Loucy (cell line): ENCODE measurements at regions not wholly inside any gene's neighbourhood (a gene's known extent, or its start where the extent isn't known, plus 50 kb on each side); places are given as distances from the start of the nearest gene placed in this dataset.

Experiments
- H2AFZ ChIP-seq: fragments of 200-600 bp; sonication (generic); 2 replicates; pipeline ENCODE4 v1.6.0; 2016; ENCODE audit warnings: antibody characterized with exemption, mild to moderate bottlenecking, low read length, moderate library complexity
- H3F3A ChIP-seq: fragments of 200-600 bp; 2 replicates; pipeline ENCODE4 v1.6.0; 2016; ENCODE audit warnings: antibody characterized with exemption, low read depth, mild to moderate bottlenecking
- H3K27me3 ChIP-seq: fragments of 200-600 bp; sonication (generic); 2 replicates; pipeline ENCODE4 v1.6.1; 2014; ENCODE audit warnings: low read length, mild to moderate bottlenecking; ENCODE audit not compliant: insufficient read depth, poor library complexity, severe bottlenecking
- H3K36me3 ChIP-seq: fragments of 200-600 bp; sonication (generic); 2 replicates; pipeline ENCODE4 v1.6.1; 2016; ENCODE audit warnings: low read length; ENCODE audit not compliant: insufficient read depth
- H3K4me1 ChIP-seq: fragments of 200-600 bp; sonication (generic); 2 replicates; pipeline ENCODE4 v1.5.1; 2014; ENCODE audit warnings: low read length, mild to moderate bottlenecking; ENCODE audit not compliant: insufficient read depth, poor library complexity, severe bottlenecking
- H3K4me2 ChIP-seq: fragments of 200-600 bp; sonication (generic); 2 replicates; pipeline ENCODE4 v1.6.0; 2014; ENCODE audit warnings: antibody characterized with exemption, low read length, low read depth, mild to moderate bottlenecking; ENCODE audit not compliant: poor library complexity, severe bottlenecking
- H3K4me3 ChIP-seq: fragments of 200-600 bp; sonication (generic); 2 replicates; pipeline ENCODE4 v1.5.1; 2014; ENCODE audit warnings: low read length, mild to moderate bottlenecking, mixed read lengths; ENCODE audit not compliant: poor library complexity, severe bottlenecking
- H3K79me2 ChIP-seq: fragments of 200-600 bp; sonication (generic); 2 replicates; pipeline ENCODE4 v1.6.1; 2014; ENCODE audit warnings: low read length; ENCODE audit not compliant: insufficient read depth
- H3K9ac ChIP-seq: fragments of 200-600 bp; sonication (generic); 2 replicates; pipeline ENCODE4 v1.6.0; 2014; ENCODE audit warnings: mild to moderate bottlenecking, low read depth, low read length, moderate library complexity; ENCODE audit not compliant: poor library complexity, severe bottlenecking
- H3K9me2 ChIP-seq: fragments of 200-600 bp; sonication (generic); replicated peaks from 2 replicates; pipeline ENCODE4 v1.6.1; 2016; ENCODE audit warnings: low read depth, low read length, mixed read lengths
- H3K9me3 ChIP-seq: fragments of 200-600 bp; sonication (generic); 2 replicates; pipeline ENCODE4 v1.6.1; 2014; ENCODE audit warnings: mild to moderate bottlenecking, antibody characterized with exemption, low read length, low read depth; ENCODE audit not compliant: insufficient read depth
- H4K20me1 ChIP-seq: fragments of 200-600 bp; sonication (generic); 2 replicates; pipeline ENCODE4 v1.6.0; 2014; ENCODE audit warnings: antibody characterized with exemption, low read length, mild to moderate bottlenecking; ENCODE audit not compliant: insufficient read depth, poor library complexity, severe bottlenecking
- CTCF ChIP-seq: fragments of 200-600 bp; sonication (generic); conservative IDR thresholded peaks from 2 replicates; pipeline ENCODE4 v1.5.1; 2014; ENCODE audit warnings: mild to moderate bottlenecking, antibody characterized with exemption, low read length
- EZH2phosphoT487 ChIP-seq: fragments of 200-600 bp; IDR thresholded peaks from 2 replicates; pipeline ENCODE4 v1.6.1; 2018; ENCODE audit warnings: antibody characterized with exemption, mild to moderate bottlenecking, moderate library complexity, borderline replicate concordance

- Histone ChIP-seq H4K20me1 (no peaks in the 10 kb centered on the region), H3K79me2 (no peaks in the 10 kb centered on the region), H3K4me1 (peaks cover 4% of the 10 kb centered on the region), H3F3A (no peaks in the 10 kb centered on the region), H2AFZ (no peak overlapping the region), H3K9me3 (no peaks in the 10 kb centered on the region), H3K9ac (no peak overlapping the region), H3K27me3 (no peaks in the 10 kb centered on the region), H3K4me2 (no peak overlapping the region), H3K9me2 (no peaks in the 10 kb centered on the region), H3K4me3 (no peak overlapping the region), H3K36me3 (no peaks in the 10 kb centered on the region)
- TF ChIP-seq EZH2phosphoT487 (no peak), CTCF (no peak)
Observed at GRCh38 chr5:67998709-67999261, 216.8 kb upstream of the PIK3R1 start.

- H3K9me2 ChIP-seq, result no peaks in the 10 kb centered on the region
- TF ChIP-seq EZH2phosphoT487 (no peak), CTCF (no peak)
- no peak overlapping the region for H3K4me3 ChIP-seq
- H3F3A ChIP-seq, result no peaks in the 10 kb centered on the region
- H3K4me1 ChIP-seq, result peaks cover 4% of the 10 kb centered on the region
- no peaks in the 10 kb centered on the region for H4K20me1 ChIP-seq
- no peaks in the 10 kb centered on the region for H3K79me2 ChIP-seq
- H2AFZ ChIP-seq, result no peak overlapping the region
- no peak overlapping the region for H3K9ac ChIP-seq
- no peak overlapping the region for H3K4me2 ChIP-seq
- H3K27me3 ChIP-seq, result no peaks in the 10 kb centered on the region
- no peaks in the 10 kb centered on the region for H3K9me3 ChIP-seq
- H3K36me3 ChIP-seq, result no peaks in the 10 kb centered on the region
Observed at GRCh38 chr5:67997892-67998457, 217.6 kb upstream of the PIK3R1 start.

GRCh38 chr5:67997148-67997547 lies 218.4 kb upstream of the PIK3R1 start:
- H3K4me3 ChIP-seq, result no peak overlapping the region
- no peaks in the 10 kb centered on the region for H3K36me3 ChIP-seq

More at GRCh38 chr5:67997148-67997547, 218.4 kb upstream of the PIK3R1 start:
- TF ChIP-seq CTCF, result no peak
- no peak for TF ChIP-seq EZH2phosphoT487
- Histone ChIP-seq H3K4me2 (no peak overlapping the region), H3K27me3 (no peaks in the 10 kb centered on the region), H3K9me2 (no peaks in the 10 kb centered on the region), H4K20me1 (no peaks in the 10 kb centered on the region), H3K4me1 (peaks cover 4% of the 10 kb centered on the region), H2AFZ (no peak overlapping the region), H3K9me3 (no peaks in the 10 kb centered on the region), H3F3A (no peaks in the 10 kb centered on the region), H3K9ac (no peak overlapping the region), H3K79me2 (no peaks in the 10 kb centered on the region)
